Right lobe of liver (tissue), 4 donors: ENCODE measurements at regions not wholly inside any gene's neighbourhood (a gene's known extent, or its start where the extent isn't known, plus 50 kb on each side); places are given as distances from the start of the nearest gene placed in this dataset.

Experiments
- CTCF ChIP-seq, 4 donors: fragments of 200-600 bp in 3 of 4; fragments of 450-650 bp in 1 of 4; IDR thresholded peaks; one replicate each; pipeline versions ENCODE4 v1.5.1 to v1.8.0; 2016 to 2022; ENCODE audit warnings: antibody characterized with exemption in 4 of 4, mild to moderate bottlenecking in 2 of 4
- POLR2A ChIP-seq: fragments of 450-650 bp; IDR thresholded peaks from one replicate; pipeline ENCODE4 v1.6.1; 2017; ENCODE audit warnings: antibody characterized with exemption, mild to moderate bottlenecking
- donor health status: DM: no; HTN: no; CAD: no.
- donor health status: DM: no; HTN: no; CAD: no.
- donor health status: DM: no; HTN: yes; CAD: no.

GRCh38 chr10:29826801-29827450 is 192.2 kb upstream of the SVIL start:
- TF ChIP-seq CTCF (IDR thresholded peaks at IDR 0.05) = no peak
- TF ChIP-seq POLR2A = no peak
